CD14-positive monocyte (primary cell): ENCODE measurements at regions not wholly inside any gene's neighbourhood (a gene's known extent, or its start where the extent isn't known, plus 50 kb on each side); places are given as distances from the start of the nearest gene placed in this dataset.

Experiments used
- DNase-seq, 3 donors: peaks; one replicate each; pipeline ENCODE4 v3.0.0-alpha.2; 2011 to 2022
- H2AFZ ChIP-seq: 2 replicates; pipeline ENCODE4 v1.6.0; 2012; ENCODE audit warnings: mild to moderate bottlenecking, low read depth, low read length, inconsistent platforms; ENCODE audit not compliant: insufficient read depth, poor library complexity, severe bottlenecking
- H3K27ac ChIP-seq, 2 donors: 1 replicate in 1 of 2; 2 replicates in 1 of 2; pipeline ENCODE4 v1.5.1; 2012 to 2013; ENCODE audit warnings: low read length in 2 of 2, control low read depth in 1 of 2, inconsistent platforms in 1 of 2, low read depth in 1 of 2, mild to moderate bottlenecking in 1 of 2
- H3K27me3 ChIP-seq, 2 donors: one replicate each; pipeline versions ENCODE4 v1.6.0 to v1.6.1; 2011 to 2013; ENCODE audit warnings: low read length in 2 of 2; ENCODE audit not compliant: control insufficient read depth in 2 of 2, insufficient read depth in 2 of 2
- H3K36me3 ChIP-seq, 2 donors: replicated peaks in 1 of 2; 1 replicate in 1 of 2; 2 replicates in 1 of 2; pipeline versions ENCODE4 v1.5.1 to v1.6.1; 2012 to 2013; ENCODE audit warnings: low read length in 2 of 2, control low read depth in 1 of 2, inconsistent platforms in 1 of 2, mild to moderate bottlenecking in 1 of 2; ENCODE audit not compliant: insufficient read depth in 2 of 2, control insufficient read depth in 1 of 2
- H3K4me1 ChIP-seq, 2 donors: 1 replicate in 1 of 2; 2 replicates in 1 of 2; pipeline versions ENCODE4 v1.5.1 to v1.6.1; 2012 to 2013; ENCODE audit warnings: low read length in 2 of 2, control low read depth in 1 of 2, inconsistent platforms in 1 of 2, mild to moderate bottlenecking in 1 of 2, moderate library complexity in 1 of 2; ENCODE audit not compliant: insufficient read depth in 2 of 2, control insufficient read depth in 1 of 2
- H3K4me2 ChIP-seq: replicated peaks from 2 replicates; pipeline ENCODE3; 2012; ENCODE audit warnings: low read length, moderate library complexity, mild to moderate bottlenecking; ENCODE audit not compliant: poor library complexity, severe bottlenecking; ENCODE audit errors: extremely low read depth
- H3K4me3 ChIP-seq, 3 experiments: fragments of 200-600 bp in 1 of 3; sonication (generic) in 1 of 3; replicated peaks in 1 of 3; 1 replicate in 2 of 3; 2 replicates in 1 of 3; pipeline ENCODE4 v1.5.1; 2011 to 2013; ENCODE audit warnings: low read length in 3 of 3, mild to moderate bottlenecking in 3 of 3, control low read depth in 2 of 3, low read depth in 2 of 3, inconsistent platforms in 1 of 3, moderate library complexity in 1 of 3
- H3K79me2 ChIP-seq: 2 replicates; pipeline ENCODE4 v1.6.0; 2012; ENCODE audit warnings: mild to moderate bottlenecking, control low read depth, inconsistent platforms, low read length, moderate library complexity; ENCODE audit not compliant: insufficient read depth
- H3K9ac ChIP-seq: 2 replicates; pipeline ENCODE4 v1.6.0; 2017; ENCODE audit warnings: low read length, mild to moderate bottlenecking; ENCODE audit not compliant: insufficient read depth, poor library complexity, severe bottlenecking
- H3K9me3 ChIP-seq, 2 donors: replicated peaks in 1 of 2; 1 replicate in 1 of 2; 2 replicates in 1 of 2; pipeline versions ENCODE4 v1.5.1 to v1.6.1; 2012 to 2013; ENCODE audit warnings: low read length in 2 of 2, control low read depth in 1 of 2; ENCODE audit not compliant: control insufficient read depth in 1 of 2, insufficient read depth in 1 of 2
- H4K20me1 ChIP-seq: 2 replicates; pipeline ENCODE4 v1.6.0; 2012; ENCODE audit warnings: mild to moderate bottlenecking, low read length, control low read depth, moderate library complexity; ENCODE audit not compliant: insufficient read depth
- H3K27ac Mint-ChIP-seq, 7 donors: one replicate each; pipeline ENCODE4 v1.8.0; 2020; ENCODE audit warnings: mild to moderate bottlenecking in 7 of 7, mixed read lengths in 7 of 7, moderate library complexity in 6 of 7, inconsistent platforms in 2 of 7
- H3K27me3 Mint-ChIP-seq, 3 donors: one replicate each; pipeline ENCODE4 v1.8.0; 2021 to 2022; ENCODE audit warnings: low read depth in 3 of 3, mild to moderate bottlenecking in 3 of 3, mixed read lengths in 3 of 3, moderate library complexity in 3 of 3, inconsistent platforms in 1 of 3
- H3K36me3 Mint-ChIP-seq, 2 donors: one replicate each; pipeline ENCODE4 v1.8.0; 2020; ENCODE audit warnings: mixed read lengths in 2 of 2, inconsistent platforms in 1 of 2, mild to moderate bottlenecking in 1 of 2
- H3K4me1 Mint-ChIP-seq: one replicate; pipeline ENCODE4 v1.8.0; 2020; ENCODE audit warnings: mild to moderate bottlenecking, mixed read lengths
- H3K4me3 Mint-ChIP-seq, 2 donors: one replicate each; pipeline ENCODE4 v1.8.0; 2020; ENCODE audit warnings: mild to moderate bottlenecking in 2 of 2, mixed read lengths in 2 of 2, moderate library complexity in 1 of 2
- H3K9me3 Mint-ChIP-seq, 7 donors: one replicate each; pipeline ENCODE4 v1.8.0; 2020 to 2022; ENCODE audit warnings: mixed read lengths in 7 of 7, mild to moderate bottlenecking in 6 of 7, moderate library complexity in 6 of 7, inconsistent platforms in 2 of 7
- WGBS: methylation state at CpG from one replicate; pipeline ENCODE4 v1.1.5; 2013; ENCODE audit warnings: missing lambda C conversion rate; ENCODE audit not compliant: insufficient coverage; 5-methylcytosine and 5-hydroxymethylcytosine counted together
- intact Hi-C, 2 donors: fragments of 100-400 bp; cut with micrococcal nuclease; formaldehyde crosslinking; loops; one replicate each; pipeline versions ENCODE4 v1.15.0 to v1.15.1; 2023
- TF ChIP-seq, protein P1 (sequence below): fragments of 200-600 bp; IDR thresholded peaks from one replicate; pipeline ENCODE4 v1.8.0; 2022; ENCODE audit warnings: antibody characterized with exemption, mild to moderate bottlenecking

DNA sequence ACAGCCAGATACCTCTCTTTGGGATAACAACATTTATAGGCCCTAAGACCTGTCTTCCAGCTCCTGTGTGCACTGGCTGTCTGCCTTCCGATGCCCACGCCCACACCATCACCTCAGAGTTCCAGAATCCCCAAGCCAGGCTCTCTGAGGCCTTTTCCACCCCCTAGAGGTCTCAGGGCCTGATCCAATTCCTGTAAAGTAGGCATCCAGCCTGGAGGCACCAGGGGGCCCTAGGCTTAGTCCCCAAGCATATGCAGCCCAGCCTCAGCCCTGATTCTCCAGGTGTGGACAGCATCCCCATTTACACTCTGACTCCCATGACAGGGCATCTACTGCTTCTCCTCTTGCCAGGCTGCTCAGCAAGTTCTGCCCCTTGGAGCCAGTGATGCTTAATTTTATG lies 72.7 kb upstream of the CORO2B start:
- Histone ChIP-seq H4K20me1 (no peaks in the 10 kb centered on the region), H3K9ac (no peak overlapping the region), H3K27me3 (no peaks in the 10 kb centered on the region), H3K79me2 (no peaks in the 10 kb centered on the region), H3K4me1 (no peaks in the 10 kb centered on the region), H3K9me3 (no peaks in the 10 kb centered on the region), H3K27ac (no peak overlapping the region), H2AFZ (no peak overlapping the region), H3K4me3 (no peak overlapping the region), H3K36me3 (no peaks in the 10 kb centered on the region), H3K4me2 (no peak overlapping the region)
- 100% methylated on average over 2 of the region's 2 CpGs for WGBS
- TF ChIP-seq, protein P1, sequence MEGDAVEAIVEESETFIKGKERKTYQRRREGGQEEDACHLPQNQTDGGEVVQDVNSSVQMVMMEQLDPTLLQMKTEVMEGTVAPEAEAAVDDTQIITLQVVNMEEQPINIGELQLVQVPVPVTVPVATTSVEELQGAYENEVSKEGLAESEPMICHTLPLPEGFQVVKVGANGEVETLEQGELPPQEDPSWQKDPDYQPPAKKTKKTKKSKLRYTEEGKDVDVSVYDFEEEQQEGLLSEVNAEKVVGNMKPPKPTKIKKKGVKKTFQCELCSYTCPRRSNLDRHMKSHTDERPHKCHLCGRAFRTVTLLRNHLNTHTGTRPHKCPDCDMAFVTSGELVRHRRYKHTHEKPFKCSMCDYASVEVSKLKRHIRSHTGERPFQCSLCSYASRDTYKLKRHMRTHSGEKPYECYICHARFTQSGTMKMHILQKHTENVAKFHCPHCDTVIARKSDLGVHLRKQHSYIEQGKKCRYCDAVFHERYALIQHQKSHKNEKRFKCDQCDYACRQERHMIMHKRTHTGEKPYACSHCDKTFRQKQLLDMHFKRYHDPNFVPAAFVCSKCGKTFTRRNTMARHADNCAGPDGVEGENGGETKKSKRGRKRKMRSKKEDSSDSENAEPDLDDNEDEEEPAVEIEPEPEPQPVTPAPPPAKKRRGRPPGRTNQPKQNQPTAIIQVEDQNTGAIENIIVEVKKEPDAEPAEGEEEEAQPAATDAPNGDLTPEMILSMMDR = no peak
- no peak for DNase-seq
- Mint-ChIP-seq H3K27me3 (peaks cover 4 to 7% (median 4%) of the 10 kb centered on the region in 3 donors), H3K9me3 (no peaks in the 10 kb centered on the region), H3K4me1 (peaks cover 7% of the 10 kb centered on the region), H3K27ac (no peak overlapping the region), H3K4me3 (no peak overlapping the region), H3K36me3 (no peaks in the 10 kb centered on the region)
- intact Hi-C loops = no loop called here

DNA sequence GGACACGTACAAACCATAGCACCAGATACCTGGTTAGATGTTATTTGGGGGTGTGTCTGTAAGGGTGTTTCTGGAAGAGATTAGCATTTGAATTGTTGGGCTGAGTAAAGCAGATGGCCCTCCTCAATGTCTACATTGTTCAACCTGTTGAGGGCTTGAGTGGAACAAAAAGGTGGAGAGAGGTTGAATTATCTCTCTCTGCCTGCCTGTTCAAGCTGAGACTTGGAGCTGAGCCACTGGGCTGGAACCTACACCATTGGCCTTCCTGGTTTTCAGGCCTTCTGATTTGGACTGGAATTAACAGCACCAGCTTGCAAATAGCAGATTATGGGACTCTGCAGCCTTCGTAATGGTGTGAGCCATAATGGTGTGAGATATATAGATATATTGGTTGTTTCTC lies 71.3 kb upstream of the CORO2B start:
- DNase-seq = no peak
- H3K27ac ChIP-seq = no peak overlapping the region
- no CpG with 5 or more reads among the region's 2 CpGs for WGBS
- Mint-ChIP-seq H3K4me1 (peaks cover 7% of the 10 kb centered on the region), H3K27ac (no peak overlapping the region), H3K4me3 (no peak overlapping the region), H3K27me3 (peaks cover 4 to 8% (median 4%) of the 10 kb centered on the region in 3 donors), H3K9me3 (no peaks in the 10 kb centered on the region), H3K36me3 (no peaks in the 10 kb centered on the region)
- no peaks in the 10 kb centered on the region for H3K36me3 ChIP-seq
- intact Hi-C loops = no loop called here
- H3K4me1 ChIP-seq = no peaks in the 10 kb centered on the region
- TF ChIP-seq, protein P1 = no peak
- no peak overlapping the region for H3K4me2 ChIP-seq
- H2AFZ ChIP-seq = no peak overlapping the region
- no peak overlapping the region for H3K9ac ChIP-seq
- H3K4me3 ChIP-seq = no peak overlapping the region
- no peaks in the 10 kb centered on the region for H3K79me2 ChIP-seq
- no peaks in the 10 kb centered on the region for H3K9me3 ChIP-seq
- H4K20me1 ChIP-seq = no peaks in the 10 kb centered on the region
- H3K27me3 ChIP-seq = no peaks in the 10 kb centered on the region
